Fibroblast of mammary gland (primary cell): ENCODE measurements at regions not wholly inside any gene's neighbourhood (a gene's known extent, or its start where the extent isn't known, plus 50 kb on each side); places are given as distances from the start of the nearest gene placed in this dataset.

Source experiments
- DNase-seq: peaks from one replicate; pipeline ENCODE4 v3.0.0-alpha.2; 2010; ENCODE audit warnings: low read depth
- H3K4me3 ChIP-seq: 2 replicates; pipeline ENCODE4 v1.5.1; 2011; ENCODE audit warnings: low read depth, mild to moderate bottlenecking, low read length, moderate library complexity; ENCODE audit not compliant: control insufficient read depth
- CTCF ChIP-seq: conservative IDR thresholded peaks from 2 replicates; pipeline ENCODE4 v1.5.1; 2011; ENCODE audit warnings: low read depth, low read length, inconsistent platforms; ENCODE audit not compliant: control insufficient read depth, insufficient read depth

- H3K4me3 ChIP-seq, result no peak overlapping the region
- DNase-seq, result no peak
- no peak for TF ChIP-seq CTCF
These were observed 334.9 kb downstream of the BTG1 start for GRCh38 chr12:91810531-91811451.

GRCh38 chr12:91810077-91810476, 335.6 kb downstream of the BTG1 start:
- no peak overlapping the region for H3K4me3 ChIP-seq
- no peak for DNase-seq
- TF ChIP-seq CTCF, result no peak

GRCh38 chr12:91805031-91805430, 340.6 kb downstream of the BTG1 start:
- DNase-seq, result no peak
- TF ChIP-seq CTCF, result no peak
- no peak overlapping the region for H3K4me3 ChIP-seq

- DNase-seq, result peak; percentile 12
- TF ChIP-seq CTCF, result no peak
- no peak overlapping the region for H3K4me3 ChIP-seq
These were observed 341.1 kb downstream of the BTG1 start for GRCh38 chr12:91804533-91804932.

- no peak overlapping the region for H3K4me3 ChIP-seq
- DNase-seq, result no peak
- no peak for TF ChIP-seq CTCF
These were observed 344.6 kb downstream of the BTG1 start for GRCh38 chr12:91801048-91801447.

GRCh38 chr12:91793676-91794075, 352.0 kb downstream of the BTG1 start:
- DNase-seq, result no peak
- no peak overlapping the region for H3K4me3 ChIP-seq
- no peak for TF ChIP-seq CTCF
